HL-60 (cell line): ENCODE measurements at regions not wholly inside any gene's neighbourhood (a gene's known extent, or its start where the extent isn't known, plus 50 kb on each side); places are given as distances from the start of the nearest gene placed in this dataset.

Source experiments
- CTCF ChIP-seq: IDR thresholded peaks from one replicate; pipeline ENCODE4 v1.5.1; 2011; ENCODE audit warnings: low read length, control low read depth, inconsistent platforms; ENCODE audit not compliant: insufficient read depth
- POLR2AphosphoS5 ChIP-seq: IDR thresholded peaks from 2 replicates; pipeline ENCODE4 v1.6.1; 2012; ENCODE audit warnings: low read depth
- REST ChIP-seq: IDR thresholded peaks from 2 replicates; pipeline ENCODE4 v1.6.1; 2012; ENCODE audit warnings: low read depth; ENCODE audit not compliant: insufficient replicate concordance

GRCh38 chr12:46503637-46504175 is 131.1 kb upstream of the SLC38A2 start:
- TF ChIP-seq POLR2AphosphoS5 (no peak), CTCF (no peak), REST (no peak)
